Transverse colon (tissue), 3 donors: ENCODE measurements at regions not wholly inside any gene's neighbourhood (a gene's known extent, or its start where the extent isn't known, plus 50 kb on each side); places are given as distances from the start of the nearest gene placed in this dataset.

Experiments used
- EP300 ChIP-seq: sonication (generic); formaldehyde crosslinking; IDR thresholded peaks from one replicate; pipeline ENCODE4 v1.6.1; 2017; ENCODE audit warnings: antibody characterized with exemption, low read depth
- POLR2A ChIP-seq: fragments of 450-650 bp; IDR thresholded peaks from one replicate; pipeline ENCODE4 v1.6.1; 2016; ENCODE audit warnings: antibody characterized with exemption, mild to moderate bottlenecking, moderate library complexity
- POLR2AphosphoS5 ChIP-seq, 3 donors: sonication (generic); formaldehyde crosslinking; IDR thresholded peaks; one replicate each; pipeline ENCODE4 v1.6.1; 2016; ENCODE audit warnings: antibody characterized with exemption in 3 of 3

DNA sequence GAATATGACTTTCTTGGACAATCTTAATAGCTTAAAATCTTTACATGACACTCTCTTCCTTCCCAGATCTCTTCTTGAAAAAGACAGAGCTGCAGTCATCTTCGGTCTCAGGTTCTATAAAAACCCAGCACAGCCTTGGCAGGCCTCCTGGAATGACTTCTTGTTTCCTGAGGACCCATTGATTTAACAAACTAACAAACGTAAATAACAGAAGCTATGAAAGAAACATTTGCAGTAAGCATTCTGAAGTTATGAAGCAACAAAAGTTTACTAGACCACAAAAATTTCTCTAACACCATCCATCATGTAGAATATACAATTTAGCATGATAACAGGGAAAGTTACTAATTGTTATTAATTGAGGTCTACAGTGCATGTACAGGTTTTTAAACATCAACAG is 62.8 kb upstream of the STARD13 start:
- no peak for TF ChIP-seq POLR2AphosphoS5 (IDR thresholded peaks at IDR 0.05)
- TF ChIP-seq POLR2A: no peak
- TF ChIP-seq EP300: no peak
